Osteocyte (in vitro differentiated cells): ENCODE measurements at regions not wholly inside any gene's neighbourhood (a gene's known extent, or its start where the extent isn't known, plus 50 kb on each side); places are given as distances from the start of the nearest gene placed in this dataset.
"Not testable (repeated sequence)": the region's sequence is repeated elsewhere in the genome, so short reads cannot be mapped to it uniquely, and the experiment has no call there.

Source experiments
- DNase-seq: peaks from one replicate; pipeline ENCODE4 v3.0.0; 2021; ENCODE audit warnings: mixed read lengths; ENCODE audit not compliant: unreplicated experiment; ENCODE audit errors: extremely low spot score
- H3K27ac Mint-ChIP-seq: one replicate; pipeline ENCODE4 v1.8.0; 2021; ENCODE audit warnings: mild to moderate bottlenecking, mixed read lengths; ENCODE audit not compliant: unreplicated experiment
- H3K27me3 Mint-ChIP-seq: one replicate; pipeline ENCODE4 v1.8.0; 2021; ENCODE audit warnings: mixed read lengths; ENCODE audit not compliant: unreplicated experiment
- H3K36me3 Mint-ChIP-seq: one replicate; pipeline ENCODE4 v1.8.0; 2021; ENCODE audit warnings: mixed read lengths; ENCODE audit not compliant: unreplicated experiment
- H3K4me1 Mint-ChIP-seq: one replicate; pipeline ENCODE4 v1.8.0; 2021; ENCODE audit warnings: mixed read lengths; ENCODE audit not compliant: unreplicated experiment
- H3K4me3 Mint-ChIP-seq: one replicate; pipeline ENCODE4 v1.8.0; 2021; ENCODE audit warnings: mild to moderate bottlenecking, moderate library complexity, mixed read lengths; ENCODE audit not compliant: unreplicated experiment
- H3K9me3 Mint-ChIP-seq: one replicate; pipeline ENCODE4 v1.8.0; 2021; ENCODE audit warnings: mixed read lengths; ENCODE audit not compliant: unreplicated experiment
- TF ChIP-seq, protein P1 (sequence below): fragments of 200-600 bp; sonication (generic); IDR thresholded peaks from 2 replicates; pipeline ENCODE4 v1.5.0; 2021; ENCODE audit warnings: antibody characterized with exemption, mild to moderate bottlenecking, moderate library complexity

DNA sequence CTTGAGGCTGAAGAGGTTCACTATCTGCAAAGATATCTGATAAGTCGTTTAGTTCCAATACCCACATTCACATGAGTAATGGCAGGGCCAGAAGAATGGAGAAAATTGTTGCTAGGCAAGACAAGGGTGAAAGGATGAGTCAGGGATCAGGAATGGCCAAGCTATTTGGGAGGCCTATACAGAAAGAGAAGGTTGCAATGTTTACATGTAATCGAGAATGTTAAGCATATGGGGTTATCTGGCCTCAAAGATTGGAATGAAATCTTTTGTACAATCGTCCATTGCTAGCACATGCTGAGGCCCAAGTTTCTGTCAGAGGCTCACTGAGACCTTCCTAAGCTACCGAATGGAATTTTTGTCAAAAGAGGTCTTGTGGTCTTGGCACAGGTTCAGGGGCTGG is 299.9 kb upstream of the PLD5 start:
- peaks cover 4% of the 10 kb centered on the region for H3K9me3 Mint-ChIP-seq
- no peak for DNase-seq
- no peaks in the 10 kb centered on the region for H3K4me1 Mint-ChIP-seq
- H3K27me3 Mint-ChIP-seq: no peaks in the 10 kb centered on the region
- H3K4me3 Mint-ChIP-seq: no peak overlapping the region
- H3K36me3 Mint-ChIP-seq: no peaks in the 10 kb centered on the region
- no peak overlapping the region for H3K27ac Mint-ChIP-seq
- TF ChIP-seq, protein P1, sequence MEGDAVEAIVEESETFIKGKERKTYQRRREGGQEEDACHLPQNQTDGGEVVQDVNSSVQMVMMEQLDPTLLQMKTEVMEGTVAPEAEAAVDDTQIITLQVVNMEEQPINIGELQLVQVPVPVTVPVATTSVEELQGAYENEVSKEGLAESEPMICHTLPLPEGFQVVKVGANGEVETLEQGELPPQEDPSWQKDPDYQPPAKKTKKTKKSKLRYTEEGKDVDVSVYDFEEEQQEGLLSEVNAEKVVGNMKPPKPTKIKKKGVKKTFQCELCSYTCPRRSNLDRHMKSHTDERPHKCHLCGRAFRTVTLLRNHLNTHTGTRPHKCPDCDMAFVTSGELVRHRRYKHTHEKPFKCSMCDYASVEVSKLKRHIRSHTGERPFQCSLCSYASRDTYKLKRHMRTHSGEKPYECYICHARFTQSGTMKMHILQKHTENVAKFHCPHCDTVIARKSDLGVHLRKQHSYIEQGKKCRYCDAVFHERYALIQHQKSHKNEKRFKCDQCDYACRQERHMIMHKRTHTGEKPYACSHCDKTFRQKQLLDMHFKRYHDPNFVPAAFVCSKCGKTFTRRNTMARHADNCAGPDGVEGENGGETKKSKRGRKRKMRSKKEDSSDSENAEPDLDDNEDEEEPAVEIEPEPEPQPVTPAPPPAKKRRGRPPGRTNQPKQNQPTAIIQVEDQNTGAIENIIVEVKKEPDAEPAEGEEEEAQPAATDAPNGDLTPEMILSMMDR: no peak

DNA sequence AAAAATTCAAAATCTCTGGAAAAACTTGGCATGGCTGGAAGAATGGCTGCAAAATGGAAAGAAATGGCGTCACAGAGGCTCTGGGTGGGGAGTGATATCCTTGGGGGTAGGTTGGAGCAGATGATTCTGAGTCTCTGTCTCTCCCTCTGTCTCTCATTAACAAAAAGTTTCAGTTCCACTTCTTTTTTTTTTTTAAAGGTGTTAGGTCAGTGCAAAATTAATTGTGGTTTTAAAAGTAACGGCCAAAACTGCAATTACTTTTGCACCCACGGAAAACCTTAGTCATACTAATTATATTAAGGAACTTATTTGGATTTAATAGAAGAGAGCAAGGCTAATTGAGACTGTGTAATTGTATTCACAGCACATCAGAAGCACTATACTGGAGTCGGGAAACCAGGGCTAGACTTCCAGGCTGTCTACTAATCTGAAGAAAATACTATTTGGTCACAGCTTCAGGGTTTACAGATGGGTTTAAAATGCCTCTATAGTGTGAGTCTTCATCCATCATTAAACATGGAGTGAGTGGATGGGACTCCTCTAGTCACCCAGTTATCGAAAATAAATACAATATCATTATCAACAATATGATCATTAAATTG is 289.1 kb upstream of the PLD5 start:
- Mint-ChIP-seq H3K27me3 (no peaks in the 10 kb centered on the region), H3K27ac (no peak overlapping the region), H3K4me3 (no peak overlapping the region), H3K9me3 (no peaks in the 10 kb centered on the region), H3K4me1 (no peaks in the 10 kb centered on the region), H3K36me3 (no peaks in the 10 kb centered on the region)
- no peak for DNase-seq
- TF ChIP-seq, protein P1: no peak

DNA sequence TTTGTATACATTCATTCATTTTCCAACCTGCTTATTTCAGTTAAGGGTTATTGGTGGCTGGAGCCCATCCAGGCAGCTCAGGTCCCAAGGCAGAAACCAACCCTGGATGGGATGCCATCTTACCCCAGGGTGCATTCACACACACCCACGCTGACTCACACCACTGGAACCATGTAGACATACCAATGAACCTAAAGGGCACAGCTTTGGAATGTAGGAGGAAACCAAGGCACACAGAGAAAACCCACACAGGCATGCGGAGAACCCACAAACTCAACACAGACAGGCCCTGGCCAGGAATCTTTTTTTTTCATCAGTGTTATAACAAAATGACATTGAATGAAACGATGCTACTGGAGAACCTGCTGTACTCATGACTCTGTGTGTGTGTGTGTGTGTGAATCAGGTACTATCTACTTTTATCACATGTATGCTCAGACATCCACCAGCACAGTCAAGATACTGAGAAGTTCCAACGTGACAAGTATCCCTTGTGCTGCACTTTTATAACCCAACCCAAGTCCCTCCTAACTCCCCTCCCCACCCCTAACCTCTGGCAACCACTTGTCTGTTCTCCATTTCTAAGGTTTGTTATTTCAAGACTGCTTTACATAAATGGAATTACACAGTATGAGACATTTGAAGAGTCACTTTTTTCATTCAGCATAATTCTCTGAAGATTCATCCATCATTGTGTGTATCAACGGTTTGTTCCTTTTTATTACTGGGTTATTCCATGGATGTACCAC is 286.8 kb upstream of the PLD5 start:
- DNase-seq: no peak
- Mint-ChIP-seq H3K9me3 (no peaks in the 10 kb centered on the region), H3K4me3 (no peak overlapping the region), H3K27me3 (no peaks in the 10 kb centered on the region), H3K36me3 (no peaks in the 10 kb centered on the region), H3K4me1 (no peaks in the 10 kb centered on the region), H3K27ac (no peak overlapping the region)
- TF ChIP-seq, protein P1: no peak

DNA sequence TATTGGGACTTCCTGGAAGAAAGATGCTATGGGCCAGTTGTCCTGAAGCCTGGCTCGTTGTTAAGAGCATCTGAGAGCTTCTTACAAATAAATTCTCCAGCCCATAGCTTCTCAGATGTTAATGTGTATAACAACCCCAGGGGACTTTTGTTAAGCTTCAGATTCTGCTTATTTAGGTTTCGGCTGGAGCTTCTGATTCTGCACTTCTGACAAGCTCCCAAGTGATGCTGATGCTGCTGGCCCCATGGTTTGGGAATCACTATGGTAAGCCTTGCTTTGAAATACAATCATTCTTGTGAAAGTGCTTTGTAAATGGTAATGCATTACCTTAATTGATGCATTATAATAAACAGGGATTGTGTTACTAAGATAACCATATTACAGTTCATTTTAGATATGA is 281.8 kb upstream of the PLD5 start:
- TF ChIP-seq, protein P1: no peak
- no peaks in the 10 kb centered on the region for H3K27me3 Mint-ChIP-seq
- no peaks in the 10 kb centered on the region for H3K9me3 Mint-ChIP-seq
- H3K4me3 Mint-ChIP-seq: no peak overlapping the region
- no peaks in the 10 kb centered on the region for H3K4me1 Mint-ChIP-seq
- no peak overlapping the region for H3K27ac Mint-ChIP-seq
- no peaks in the 10 kb centered on the region for H3K36me3 Mint-ChIP-seq
- no peak for DNase-seq

DNA sequence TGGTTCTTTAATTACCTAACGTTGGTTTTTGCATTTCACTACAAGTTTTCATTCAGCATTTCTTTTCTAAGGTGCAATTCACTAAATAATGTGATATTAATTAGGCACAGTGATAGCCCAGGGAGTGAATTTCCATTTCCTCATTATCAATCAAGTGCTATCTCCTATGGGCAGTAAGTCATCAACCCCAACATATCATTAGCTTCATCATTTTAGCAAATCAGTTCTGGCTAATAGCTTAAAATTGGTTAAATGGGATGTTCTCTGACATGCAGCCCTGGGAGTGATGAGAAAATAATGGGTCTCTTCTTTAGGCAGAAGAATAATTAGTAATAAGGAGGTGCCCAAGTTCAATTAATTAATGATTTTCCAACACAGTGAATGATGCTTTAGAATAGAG is 280.9 kb upstream of the PLD5 start:
- not testable (repeated sequence) for H3K4me3 Mint-ChIP-seq, DNase-seq, H3K4me1 Mint-ChIP-seq, H3K36me3 Mint-ChIP-seq, H3K27me3 Mint-ChIP-seq, H3K27ac Mint-ChIP-seq, H3K9me3 Mint-ChIP-seq
